ENCODE measurements at regions not wholly inside any gene's neighbourhood (a gene's known extent, or its start where the extent isn't known, plus 50 kb on each side); places are given as distances from the start of the nearest gene placed in this dataset.

DNA sequence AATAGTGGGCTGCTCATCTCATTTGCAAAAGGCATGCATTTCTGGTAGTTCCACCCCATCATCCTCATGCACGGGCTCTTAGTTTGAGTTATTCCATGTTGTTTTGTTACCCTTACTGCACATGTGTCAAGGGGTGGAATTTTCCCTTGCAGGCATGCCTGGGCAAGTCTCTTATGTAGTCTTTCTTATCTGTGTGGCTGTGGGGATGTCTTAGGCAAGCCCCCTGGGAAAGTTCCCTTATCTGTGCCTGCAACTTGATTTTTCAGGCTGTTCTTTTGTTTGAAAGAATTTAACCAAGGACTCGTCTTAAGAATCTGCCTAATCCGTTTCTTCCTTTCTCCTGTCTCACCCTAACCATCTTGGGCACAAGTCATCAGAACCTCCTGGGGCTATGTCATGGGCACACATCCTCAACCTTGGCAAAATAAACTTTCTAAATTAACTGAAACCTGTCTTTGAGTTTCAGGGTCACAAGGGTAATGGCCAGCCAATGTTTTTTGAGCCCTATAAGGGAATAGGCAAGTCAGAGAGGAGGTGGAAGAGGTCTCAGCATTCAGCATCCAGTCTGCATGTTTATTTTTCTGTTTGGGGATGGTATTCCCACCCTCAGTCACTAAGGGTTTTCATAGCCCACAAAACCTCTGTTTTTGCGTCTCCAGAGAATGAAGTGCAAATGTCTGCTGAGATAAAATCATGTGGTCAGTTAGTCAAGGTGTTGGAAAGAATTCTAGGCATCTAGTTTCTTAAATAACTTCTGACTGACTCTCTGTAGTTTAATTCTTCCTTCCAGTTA, 579.7 kb downstream of the PLA2G4A start:
- TF ChIP-seq, protein P1, sequence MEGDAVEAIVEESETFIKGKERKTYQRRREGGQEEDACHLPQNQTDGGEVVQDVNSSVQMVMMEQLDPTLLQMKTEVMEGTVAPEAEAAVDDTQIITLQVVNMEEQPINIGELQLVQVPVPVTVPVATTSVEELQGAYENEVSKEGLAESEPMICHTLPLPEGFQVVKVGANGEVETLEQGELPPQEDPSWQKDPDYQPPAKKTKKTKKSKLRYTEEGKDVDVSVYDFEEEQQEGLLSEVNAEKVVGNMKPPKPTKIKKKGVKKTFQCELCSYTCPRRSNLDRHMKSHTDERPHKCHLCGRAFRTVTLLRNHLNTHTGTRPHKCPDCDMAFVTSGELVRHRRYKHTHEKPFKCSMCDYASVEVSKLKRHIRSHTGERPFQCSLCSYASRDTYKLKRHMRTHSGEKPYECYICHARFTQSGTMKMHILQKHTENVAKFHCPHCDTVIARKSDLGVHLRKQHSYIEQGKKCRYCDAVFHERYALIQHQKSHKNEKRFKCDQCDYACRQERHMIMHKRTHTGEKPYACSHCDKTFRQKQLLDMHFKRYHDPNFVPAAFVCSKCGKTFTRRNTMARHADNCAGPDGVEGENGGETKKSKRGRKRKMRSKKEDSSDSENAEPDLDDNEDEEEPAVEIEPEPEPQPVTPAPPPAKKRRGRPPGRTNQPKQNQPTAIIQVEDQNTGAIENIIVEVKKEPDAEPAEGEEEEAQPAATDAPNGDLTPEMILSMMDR (IDR thresholded peaks at IDR 0.05), result no peak
- no peak for TF ChIP-seq ZFX (IDR thresholded peaks at IDR 0.05; ENCODE audit: borderline replicate concordance)

Data from 22Rv1 (cell line).